ENCODE measurements at regions not wholly inside any gene's neighbourhood (a gene's known extent, or its start where the extent isn't known, plus 50 kb on each side); places are given as distances from the start of the nearest gene placed in this dataset.

- no peak for TF ChIP-seq CTCF (conservative IDR thresholded peaks at IDR 0.05 in 1 of 2, IDR thresholded peaks at IDR 0.05 in 1 of 2; ENCODE audit: low read depth in 1 of 2, low read length in 2 of 2)
- TF ChIP-seq EZH2 (IDR thresholded peaks at IDR 0.05; ENCODE audit: low read length, missing control alignments): no peak
Observed at GRCh38 chr5:8079056-8079455, 210.1 kb downstream of the MTRR start.

Data from fibroblast of lung (primary cell).